GM19025 (cell line): ENCODE measurements at regions not wholly inside any gene's neighbourhood (a gene's known extent, or its start where the extent isn't known, plus 50 kb on each side); places are given as distances from the start of the nearest gene placed in this dataset.
"Not testable (repeated sequence)": the region's sequence is repeated elsewhere in the genome, so short reads cannot be mapped to it uniquely, and the experiment has no call there.

Source experiments
- ATAC-seq: cut with Tn5 transposase; IDR thresholded peaks from one replicate; pipeline ENCODE4 v1.9.1; 2021; ENCODE audit warnings: mild to moderate bottlenecking, low read depth, moderate library complexity; ENCODE audit not compliant: unreplicated experiment

- ATAC-seq, result no peak
These were observed 244.0 kb upstream of the SFSWAP start for GRCh38 chr12:131466932-131467331.

- ATAC-seq, result no peak
These were observed 242.7 kb upstream of the SFSWAP start for GRCh38 chr12:131468206-131468605.

- ATAC-seq, result not testable (repeated sequence)
These were observed 240.9 kb upstream of the SFSWAP start for GRCh38 chr12:131469945-131470344.

GRCh38 chr12:131471271-131471905 is 239.5 kb upstream of the SFSWAP start:
- ATAC-seq, result no peak

DNA sequence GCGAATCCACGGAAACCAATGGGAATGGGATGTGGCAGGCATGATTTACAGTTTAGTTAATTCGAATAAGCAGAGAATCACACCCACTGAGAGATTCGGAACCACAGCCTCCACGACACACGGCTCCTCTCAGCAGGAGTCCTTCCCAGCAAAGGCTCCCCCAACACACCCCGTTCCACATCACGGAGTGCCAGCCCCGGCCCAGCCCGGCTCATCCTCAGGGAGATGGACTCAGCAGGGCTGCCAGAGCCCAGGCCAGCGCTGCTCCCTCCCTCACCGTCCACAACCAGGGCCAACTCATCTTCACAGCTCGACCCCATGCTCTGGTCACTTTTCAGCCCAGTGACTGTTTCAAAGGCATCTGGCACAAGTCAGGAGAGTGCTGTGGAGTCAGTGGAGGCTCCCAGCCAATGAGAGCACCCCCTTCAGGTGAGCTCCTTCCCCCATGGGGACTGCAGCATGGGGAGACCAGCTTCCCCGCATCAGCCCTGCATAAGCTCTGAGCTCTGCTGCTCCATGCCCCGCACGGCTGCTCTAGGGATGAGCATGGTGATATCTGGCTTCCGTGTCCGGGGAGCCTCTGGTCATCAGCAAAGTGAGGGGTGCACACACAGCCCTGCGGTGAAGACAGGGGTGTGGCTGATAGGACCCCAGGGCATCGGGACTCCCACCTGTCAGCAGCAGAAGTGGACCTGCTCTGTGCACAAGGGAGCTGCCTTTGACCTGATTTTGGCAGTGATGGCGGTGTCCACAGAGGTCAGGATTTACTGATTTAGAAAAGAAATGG is 238.8 kb upstream of the SFSWAP start:
- ATAC-seq, result no peak

DNA sequence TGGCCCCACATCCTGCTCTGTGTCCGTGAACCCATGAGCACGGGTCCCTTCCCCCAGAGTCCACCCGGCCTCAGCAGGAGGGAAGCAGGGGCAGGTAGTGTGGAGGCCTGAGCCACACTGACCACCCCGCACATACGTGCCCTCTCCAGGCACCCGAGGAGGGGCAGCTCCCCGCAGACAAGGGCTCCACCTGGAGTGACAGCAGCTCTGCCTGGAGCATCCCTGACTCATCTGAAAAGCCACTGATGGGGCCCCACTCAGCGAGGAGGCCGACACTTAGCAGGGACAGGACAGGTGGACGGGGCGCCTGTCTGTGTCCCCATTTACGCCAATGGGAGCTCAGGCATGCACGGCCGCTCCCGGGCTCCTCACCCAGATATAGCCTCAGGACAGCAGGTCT is 237.6 kb upstream of the SFSWAP start:
- no peak for ATAC-seq

- no peak for ATAC-seq
These were observed 236.9 kb upstream of the SFSWAP start for GRCh38 chr12:131473741-131474709.

GRCh38 chr12:131475012-131475411 is 235.9 kb upstream of the SFSWAP start:
- ATAC-seq, result not testable (repeated sequence)

DNA sequence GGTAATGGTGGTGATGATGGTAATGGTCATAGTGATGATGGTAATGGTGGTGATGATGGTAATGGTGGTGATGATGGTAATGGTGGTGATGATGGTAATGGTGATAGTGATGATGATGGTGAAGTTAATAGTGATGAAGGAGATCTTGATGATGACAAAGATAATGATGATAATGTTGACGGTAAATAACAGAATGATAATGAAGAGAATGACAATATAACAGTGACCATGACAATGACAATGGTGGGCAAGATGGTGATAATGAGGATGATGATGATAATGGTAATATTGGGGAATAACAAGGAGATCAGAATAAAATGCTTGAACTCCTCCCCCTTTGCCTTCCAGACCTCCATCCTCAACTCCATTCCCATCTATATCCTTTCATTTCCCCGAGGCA is 233.3 kb upstream of the SFSWAP start:
- no peak for ATAC-seq

GRCh38 chr12:131478468-131478867 is 232.4 kb upstream of the SFSWAP start:
- ATAC-seq, result no peak

DNA sequence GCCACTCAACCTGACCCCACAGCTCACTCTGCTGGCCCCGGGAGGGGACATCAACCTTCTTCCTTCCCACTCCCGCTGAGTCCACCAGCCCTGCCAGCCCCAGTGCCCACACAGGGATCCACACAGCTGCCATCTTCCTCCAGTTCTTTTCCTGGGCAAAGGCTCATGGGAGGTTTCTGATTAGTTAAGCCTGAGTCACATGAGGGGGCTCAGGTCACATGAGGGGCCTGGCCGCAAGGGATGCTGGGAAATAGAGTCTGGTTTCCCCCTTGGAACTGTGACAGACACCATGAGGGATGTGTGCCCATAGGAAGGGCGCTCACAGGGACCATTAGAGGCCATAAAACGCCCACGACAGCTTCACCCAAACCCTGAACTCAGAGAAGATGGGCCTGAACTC is 228.7 kb upstream of the SFSWAP start:
- ATAC-seq, result no peak

GRCh38 chr12:131482686-131483085 is 228.2 kb upstream of the SFSWAP start:
- no peak for ATAC-seq

DNA sequence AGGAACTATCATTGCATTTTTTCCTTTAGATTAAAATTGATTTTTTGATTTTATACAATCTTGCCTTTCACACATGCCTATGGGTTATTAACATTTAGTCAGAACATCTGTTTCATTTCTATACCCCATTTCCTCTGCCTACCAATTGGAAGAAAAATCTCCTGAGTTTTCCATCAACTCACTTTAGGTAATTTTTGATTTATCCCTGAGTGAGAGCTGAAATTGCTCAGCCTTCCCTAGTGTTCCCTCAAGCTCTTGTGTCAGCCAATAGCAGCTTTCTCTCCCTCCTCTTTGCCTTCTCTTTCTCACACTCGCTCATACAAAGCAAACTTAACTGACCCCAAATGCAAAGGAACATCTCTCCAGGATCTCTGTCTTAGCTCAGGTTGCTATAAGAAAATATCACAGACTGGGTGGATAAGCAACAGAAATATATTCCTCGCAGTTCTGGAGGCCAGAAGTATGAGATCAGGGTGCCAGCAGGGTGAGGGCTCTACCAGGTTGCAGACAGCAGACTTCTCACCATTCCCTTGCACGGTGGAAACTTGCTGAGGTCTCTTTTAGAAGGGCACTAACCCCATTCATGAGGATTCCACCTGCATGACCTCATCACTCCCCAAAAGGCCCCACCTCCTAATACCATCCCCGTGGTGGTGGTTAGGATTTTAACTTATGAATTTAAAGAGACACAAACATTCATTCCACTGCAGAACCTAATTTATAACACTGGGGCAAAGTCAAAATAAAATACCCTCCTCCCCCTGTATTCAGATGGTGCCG is 224.2 kb upstream of the SFSWAP start:
- no peak for ATAC-seq

GRCh38 chr12:131487388-131488124 is 223.3 kb upstream of the SFSWAP start:
- ATAC-seq, result no peak

- no peak for ATAC-seq
These were observed 221.2 kb upstream of the SFSWAP start for GRCh38 chr12:131489718-131490117.

- no peak for ATAC-seq
These were observed 219.7 kb upstream of the SFSWAP start for GRCh38 chr12:131491155-131491554.

DNA sequence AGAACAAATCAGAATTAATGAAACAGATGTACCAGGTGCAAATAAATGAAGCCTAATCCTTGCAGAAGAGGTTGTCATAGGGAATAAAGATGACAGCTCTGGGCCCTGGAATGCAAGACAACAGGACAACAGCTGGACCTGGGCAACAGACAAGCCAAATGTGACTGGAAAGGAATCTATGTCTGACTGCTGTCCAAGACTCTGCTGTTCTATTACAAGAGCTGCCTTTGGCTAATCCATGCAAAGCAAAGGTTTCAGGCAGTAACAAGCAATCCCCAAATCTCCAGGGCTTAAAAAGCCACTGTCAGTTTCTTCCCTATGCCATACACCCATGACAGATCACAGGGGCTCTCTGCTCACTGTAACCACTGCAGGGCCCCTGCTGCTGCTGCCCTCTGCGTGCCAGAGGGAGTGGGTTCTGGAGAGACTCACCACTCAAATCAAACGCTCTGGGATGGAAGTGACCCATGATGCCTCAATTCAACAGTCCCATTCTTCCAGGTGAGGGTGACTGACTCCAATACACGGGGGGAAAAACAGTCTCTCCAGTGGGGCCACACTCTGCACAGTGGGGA is 218.9 kb upstream of the SFSWAP start:
- ATAC-seq, result no peak

- ATAC-seq, result no peak
These were observed 217.6 kb upstream of the SFSWAP start for GRCh38 chr12:131493068-131493826.

GRCh38 chr12:131494216-131494615 is 216.7 kb upstream of the SFSWAP start:
- no peak for ATAC-seq
